ENCODE measurements at regions not wholly inside any gene's neighbourhood (a gene's known extent, or its start where the extent isn't known, plus 50 kb on each side); places are given as distances from the start of the nearest gene placed in this dataset.

GRCh38 chr14:30444451-30444850 lies 114.5 kb upstream of the G2E3 start:
- TF ChIP-seq EZH2 (IDR thresholded peaks at IDR 0.05): no peak
- no peak for TF ChIP-seq EZH2phosphoT487 (IDR thresholded peaks at IDR 0.05)
- TF ChIP-seq CTCF (IDR thresholded peaks at IDR 0.05): no peak
- Histone ChIP-seq H4K20me1 (ENCODE audit: low read depth) (no peaks in the 10 kb centered on the region), H3K9me3 (ENCODE audit: low read depth) (no peaks in the 10 kb centered on the region), H3K9ac (no peak overlapping the region), H3K4me1 (peaks cover 28% of the 10 kb centered on the region), H3K79me2 (ENCODE audit: low read depth) (no peaks in the 10 kb centered on the region), H2AFZ (replicated peaks) (no peak overlapping the region), H3K27me3 (no peaks in the 10 kb centered on the region), H3K36me3 (no peaks in the 10 kb centered on the region), H3F3A (ENCODE audit: low read depth) (peaks cover 10% of the 10 kb centered on the region), H3K4me3 (no peak overlapping the region), H3K27ac (no peak overlapping the region), H3K4me2 (no peak overlapping the region)
- H3K27me3 Mint-ChIP-seq (ENCODE audit: insufficient read depth, low read depth): peaks cover 17% of the 10 kb centered on the region
- no peaks in the 10 kb centered on the region for H3K9me3 Mint-ChIP-seq
- no peak for DNase-seq (ENCODE audit: low spot score)
- H3K4me1 Mint-ChIP-seq: peaks cover 18% of the 10 kb centered on the region
- no peak overlapping the region for H3K4me3 Mint-ChIP-seq
- no peaks in the 10 kb centered on the region for H3K36me3 Mint-ChIP-seq
- H3K27ac Mint-ChIP-seq: no peak overlapping the region

- H3K4me1 Mint-ChIP-seq: peaks cover 18% of the 10 kb centered on the region
- Histone ChIP-seq H3K4me1 (peaks cover 35% of the 10 kb centered on the region), H4K20me1 (ENCODE audit: low read depth) (no peaks in the 10 kb centered on the region), H3K4me3 (no peak overlapping the region), H3K79me2 (ENCODE audit: low read depth) (no peaks in the 10 kb centered on the region), H3F3A (ENCODE audit: low read depth) (peaks cover 10% of the 10 kb centered on the region), H3K9me3 (ENCODE audit: low read depth) (no peaks in the 10 kb centered on the region), H3K9ac (no peak overlapping the region), H3K27ac (no peak overlapping the region), H3K4me2 (peak overlapping the region; percentile 27), H3K27me3 (no peaks in the 10 kb centered on the region), H3K36me3 (no peaks in the 10 kb centered on the region), H2AFZ (replicated peaks) (no peak overlapping the region)
- no peak overlapping the region for H3K27ac Mint-ChIP-seq
- no peaks in the 10 kb centered on the region for H3K9me3 Mint-ChIP-seq
- DNase-seq (ENCODE audit: low spot score): peak; percentile 40
- peak; percentile 32 for TF ChIP-seq EZH2phosphoT487 (IDR thresholded peaks at IDR 0.05)
- no peak for TF ChIP-seq CTCF (IDR thresholded peaks at IDR 0.05)
- no peak for TF ChIP-seq EZH2 (IDR thresholded peaks at IDR 0.05)
- H3K27me3 Mint-ChIP-seq (ENCODE audit: insufficient read depth, low read depth): peaks cover 17% of the 10 kb centered on the region
- H3K36me3 Mint-ChIP-seq: no peaks in the 10 kb centered on the region
- H3K4me3 Mint-ChIP-seq: no peak overlapping the region
Observed at GRCh38 chr14:30445011-30445793, 113.8 kb upstream of the G2E3 start.

GRCh38 chr14:30445852-30446251 lies 113.1 kb upstream of the G2E3 start:
- no peaks in the 10 kb centered on the region for H4K20me1 ChIP-seq (ENCODE audit: low read depth)
- H3K9me3 Mint-ChIP-seq: no peaks in the 10 kb centered on the region
- no peaks in the 10 kb centered on the region for H3K36me3 Mint-ChIP-seq
- H3K27me3 Mint-ChIP-seq (ENCODE audit: insufficient read depth, low read depth): peaks cover 17% of the 10 kb centered on the region
- peaks cover 22% of the 10 kb centered on the region for H3K4me1 Mint-ChIP-seq
- H3K4me2 ChIP-seq: peak overlapping the region; percentile 27
- no peak overlapping the region for H3K27ac ChIP-seq
- H3K79me2 ChIP-seq (ENCODE audit: low read depth): no peaks in the 10 kb centered on the region
- no peak overlapping the region for H3K9ac ChIP-seq
- H3K9me3 ChIP-seq (ENCODE audit: low read depth): no peaks in the 10 kb centered on the region
- H3K4me3 ChIP-seq: no peak overlapping the region
- H3K4me1 ChIP-seq: peaks cover 41% of the 10 kb centered on the region
- peaks cover 10% of the 10 kb centered on the region for H3F3A ChIP-seq (ENCODE audit: low read depth)
- no peak overlapping the region for H3K4me3 Mint-ChIP-seq
- no peaks in the 10 kb centered on the region for H3K27me3 ChIP-seq
- no peak overlapping the region for H2AFZ ChIP-seq (replicated peaks)
- no peaks in the 10 kb centered on the region for H3K36me3 ChIP-seq
- TF ChIP-seq EZH2phosphoT487 (IDR thresholded peaks at IDR 0.05) (no peak), EZH2 (IDR thresholded peaks at IDR 0.05) (no peak), CTCF (IDR thresholded peaks at IDR 0.05) (no peak)
- H3K27ac Mint-ChIP-seq: no peak overlapping the region
- DNase-seq (ENCODE audit: low spot score): no peak

Data from neural progenitor cell (in vitro differentiated cells).